HEK293 (cell line): ENCODE measurements at regions not wholly inside any gene's neighbourhood (a gene's known extent, or its start where the extent isn't known, plus 50 kb on each side); places are given as distances from the start of the nearest gene placed in this dataset.

Experiments
- CTCF ChIA-PET: fragments of 350-600 bp; formaldehyde crosslinking; extraction: SDS; loops from one replicate; lab custom pipeline; 2021; ENCODE audit warnings: antibody characterized with exemption; lab: Yijun Ruan, JAX
- POLR2A ChIA-PET: fragments of 300-600 bp; formaldehyde crosslinking; extraction: SDS; loops from one replicate; lab custom pipeline; 2020; ENCODE audit warnings: antibody characterized with exemption, inconsistent platforms; lab: Yijun Ruan, JAX
- H3K27ac ChIP-seq: fragments of 200-500 bp; sonication (Bioruptor generic); 2 replicates; pipeline ENCODE4 v1.5.1; 2014; ENCODE audit warnings: low read depth, low read length, control low read depth, inconsistent platforms; ENCODE audit errors: extremely low read depth
- H3K36me3 ChIP-seq, 2 experiments: fragments of 200-500 bp in 1 of 2; sonication (Bioruptor generic) in 1 of 2; 1 replicate in 1 of 2; 2 replicates in 1 of 2; pipeline ENCODE4 v1.5.1; 2014 to 2017; ENCODE audit warnings: inconsistent platforms in 2 of 2, low read length in 2 of 2; ENCODE audit not compliant: control insufficient read depth in 2 of 2, insufficient read depth in 1 of 2
- H3K4me1 ChIP-seq: fragments of 200-500 bp; sonication (Bioruptor generic); 2 replicates; pipeline ENCODE4 v1.5.1; 2014; ENCODE audit warnings: mild to moderate bottlenecking, low read length, inconsistent platforms; ENCODE audit not compliant: control insufficient read depth, insufficient read depth
- H3K4me3 ChIP-seq: 2 replicates; pipeline ENCODE4 v1.5.1; 2011; ENCODE audit warnings: low read depth, mild to moderate bottlenecking, control low read depth, low read length, moderate library complexity
- H3K9me3 ChIP-seq: fragments of 200-500 bp; sonication (Bioruptor generic); 2 replicates; pipeline ENCODE4 v1.5.1; 2014; ENCODE audit warnings: low read depth, low read length, inconsistent platforms; ENCODE audit not compliant: control insufficient read depth, insufficient read depth
- ATF2 ChIP-seq: fragments of 450-650 bp; formaldehyde crosslinking; IDR thresholded peaks from 2 replicates; pipeline ENCODE4 v1.5.1; 2016; ENCODE audit warnings: missing biosample characterization, missing genetic modification characterization, low read depth
- BCL11A ChIP-seq: fragments of 450-650 bp; formaldehyde crosslinking; IDR thresholded peaks from 2 replicates; pipeline ENCODE4 v1.5.1; 2016; ENCODE audit warnings: low read depth, missing biosample characterization, missing genetic modification characterization
- GFI1B ChIP-seq: fragments of 450-650 bp; formaldehyde crosslinking; IDR thresholded peaks from 2 replicates; pipeline ENCODE4 v1.5.1; 2016; ENCODE audit warnings: missing biosample characterization, missing genetic modification characterization
- HOXD13 ChIP-seq: sonication (generic); formaldehyde crosslinking; IDR thresholded peaks from 2 replicates; pipeline ENCODE4 v1.8.0; 2022; ENCODE audit warnings: missing genetic modification reagents, borderline replicate concordance
- PRDM1 ChIP-seq: fragments of 450-650 bp; formaldehyde crosslinking; IDR thresholded peaks from 2 replicates; pipeline ENCODE4; 2016; ENCODE audit warnings: missing biosample characterization, missing genetic modification characterization
- TCF7L2 ChIP-seq: IDR thresholded peaks from 2 replicates; pipeline ENCODE4 v1.6.1; 2011; ENCODE audit warnings: low read depth, mild to moderate bottlenecking, inconsistent platforms, low read length, moderate library complexity, borderline replicate concordance
- TSHZ1 ChIP-seq: fragments of 450-650 bp; formaldehyde crosslinking; IDR thresholded peaks from 2 replicates; pipeline ENCODE4 v1.5.1; 2016; ENCODE audit warnings: missing biosample characterization, missing genetic modification characterization, borderline replicate concordance
- YY2 ChIP-seq: fragments of 450-650 bp; formaldehyde crosslinking; IDR thresholded peaks from 2 replicates; pipeline ENCODE4 v1.5.1; 2016; ENCODE audit warnings: missing biosample characterization, missing genetic modification characterization
- ZBTB8A ChIP-seq: fragments of 450-650 bp; formaldehyde crosslinking; IDR thresholded peaks from 2 replicates; pipeline ENCODE4 v1.5.1; 2016; ENCODE audit warnings: missing biosample characterization, missing genetic modification characterization
- ZEB2 ChIP-seq: fragments of 450-650 bp; formaldehyde crosslinking; IDR thresholded peaks from 2 replicates; pipeline ENCODE4 v1.5.1; 2016; ENCODE audit warnings: missing biosample characterization, missing genetic modification characterization
- ZNF114 ChIP-seq: fragments of 450-650 bp; formaldehyde crosslinking; IDR thresholded peaks from 2 replicates; pipeline ENCODE4 v1.5.0; 2017; ENCODE audit warnings: missing biosample characterization, missing genetic modification characterization
- ZNF157 ChIP-seq: fragments of 450-650 bp; formaldehyde crosslinking; IDR thresholded peaks from 2 replicates; pipeline ENCODE4 v1.5.1; 2016; ENCODE audit warnings: missing biosample characterization, missing genetic modification characterization
- ZNF274 ChIP-seq, 2 experiments: fragments of 200-500 bp in 1 of 2; fragments of 450-650 bp in 1 of 2; sonication (Bioruptor generic) in 1 of 2; formaldehyde crosslinking in 1 of 2; IDR thresholded peaks; 2 replicates each; pipeline versions ENCODE4 v1.5.1 to v1.6.1; 2014 to 2016; ENCODE audit warnings: borderline replicate concordance in 1 of 2, inconsistent platforms in 1 of 2, low read length in 1 of 2, missing biosample characterization in 1 of 2, missing genetic modification characterization in 1 of 2
- ZNF335 ChIP-seq: fragments of 450-650 bp; formaldehyde crosslinking; conservative IDR thresholded peaks from 2 replicates; pipeline ENCODE4 v1.5.1; 2016; ENCODE audit warnings: missing biosample characterization, missing genetic modification characterization
- ZNF514 ChIP-seq: fragments of 450-650 bp; formaldehyde crosslinking; IDR thresholded peaks from 2 replicates; pipeline ENCODE4 v1.5.1; 2016; ENCODE audit warnings: missing biosample characterization, missing genetic modification characterization
- ZNF518A ChIP-seq: fragments of 450-650 bp; formaldehyde crosslinking; conservative IDR thresholded peaks from 2 replicates; pipeline ENCODE4 v1.5.1; 2016; ENCODE audit warnings: low read depth, missing biosample characterization, missing genetic modification characterization
- ZNF571 ChIP-seq: fragments of 450-650 bp; formaldehyde crosslinking; IDR thresholded peaks from 2 replicates; pipeline ENCODE4 v1.5.0; 2017; ENCODE audit warnings: missing biosample characterization, missing genetic modification characterization
- ZNF654 ChIP-seq: fragments of 450-650 bp; formaldehyde crosslinking; IDR thresholded peaks from 2 replicates; pipeline ENCODE4 v1.5.1; 2016; ENCODE audit warnings: low read depth, missing biosample characterization, missing genetic modification characterization
- ZNF660 ChIP-seq: fragments of 450-650 bp; IDR thresholded peaks from 2 replicates; pipeline ENCODE4 v1.5.1; 2018; ENCODE audit warnings: missing biosample characterization, mild to moderate bottlenecking, missing genetic modification characterization
- ZNF704 ChIP-seq: fragments of 450-650 bp; formaldehyde crosslinking; IDR thresholded peaks from 2 replicates; pipeline ENCODE4 v1.5.1; 2016; ENCODE audit warnings: missing biosample characterization, missing genetic modification characterization
- ZNF785 ChIP-seq: fragments of 450-650 bp; formaldehyde crosslinking; IDR thresholded peaks from 2 replicates; pipeline ENCODE4 v1.5.1; 2016; ENCODE audit warnings: missing biosample characterization, missing genetic modification characterization
- ZNF843 ChIP-seq: fragments of 450-650 bp; formaldehyde crosslinking; IDR thresholded peaks from 2 replicates; pipeline ENCODE4 v1.5.1; 2016; ENCODE audit warnings: missing biosample characterization, missing genetic modification characterization
- ZSCAN18 ChIP-seq: fragments of 450-650 bp; formaldehyde crosslinking; IDR thresholded peaks from 2 replicates; pipeline ENCODE4 v1.5.1; 2016; ENCODE audit warnings: missing biosample characterization, missing genetic modification characterization

- TF ChIP-seq TSHZ1 (no peak), ZNF660 (tag by site-specific recombination) (no peak), ZNF518A (no peak), ZSCAN18 (tag by site-specific recombination) (no peak), PRDM1 (no peak), YY2 (tag by site-specific recombination) (no peak), ZNF274 (IDR thresholded peaks at IDR 0.05; ENCODE audit: low read length) (no peak), ZNF274 (tag by site-specific recombination; IDR thresholded peaks at IDR 0.05; ENCODE audit: borderline replicate concordance) (no peak)
These were observed 728.7 kb upstream of the ACTRT1 start (continued) for GRCh38 chrX:128780934-128781333.

- POLR2A ChIA-PET: no interaction called here
- no peak overlapping the region for H3K27ac ChIP-seq
- no peaks in the 10 kb centered on the region for H3K36me3 ChIP-seq
- CTCF ChIA-PET: no interaction called here
- no peak overlapping the region for H3K4me3 ChIP-seq
- no peaks in the 10 kb centered on the region for H3K4me1 ChIP-seq
- TF ChIP-seq ZBTB8A (tag by site-specific recombination) (no peak), ZNF571 (tag by site-specific recombination) (no peak), ZNF335 (tag by site-specific recombination) (no peak), GFI1B (tag by site-specific recombination) (no peak), ZNF157 (tag by site-specific recombination) (no peak)
- H3K9me3 ChIP-seq: no peaks in the 10 kb centered on the region
These were observed 717.3 kb upstream of the ACTRT1 start for GRCh38 chrX:128769495-128769894.

- POLR2A ChIA-PET: no interaction called here
- H3K27ac ChIP-seq: no peak overlapping the region
- TF ChIP-seq ZNF785 (no peak), ZNF114 (no peak), ZNF704 (no peak), ZNF654 (tag by site-specific recombination) (no peak), TCF7L2 (no peak), ZNF514 (no peak), ZNF843 (no peak), ZEB2 (tag by site-specific recombination) (no peak), HOXD13 (CRISPR knock-in tag) (no peak), ATF2 (tag by site-specific recombination) (no peak), BCL11A (tag by site-specific recombination) (no peak)
These were observed 707.5 kb upstream of the ACTRT1 start for GRCh38 chrX:128759745-128760144.

More at GRCh38 chrX:128759745-128760144, 707.5 kb upstream of the ACTRT1 start:
- Histone ChIP-seq H3K36me3 (no peaks in the 10 kb centered on the region), H3K4me1 (no peaks in the 10 kb centered on the region), H3K9me3 (no peaks in the 10 kb centered on the region), H3K4me3 (no peak overlapping the region)
- CTCF ChIA-PET: no interaction called here
